SKM-1 treated with dmso at 0.1 percent for 144 hours (cell line): ENCODE measurements at regions not wholly inside any gene's neighbourhood (a gene's known extent, or its start where the extent isn't known, plus 50 kb on each side); places are given as distances from the start of the nearest gene placed in this dataset.

Source experiments
- DNase-seq: peaks from one replicate; lab custom pipeline; 2025; ENCODE audit not compliant: unreplicated experiment; lab: John Stamatoyannopoulos, UW

GRCh38 chr2:138104071-138104470, 139.8 kb downstream of the HNMT start:
- DNase-seq: no peak

GRCh38 chr2:138105358-138105757, 141.1 kb downstream of the HNMT start:
- no peak for DNase-seq

- DNase-seq: no peak
Observed at GRCh38 chr2:138106606-138107005, 142.3 kb downstream of the HNMT start.

GRCh38 chr2:138107288-138107687, 143.0 kb downstream of the HNMT start:
- DNase-seq: no peak

GRCh38 chr2:138110453-138111083, 146.3 kb downstream of the HNMT start:
- DNase-seq: no peak

GRCh38 chr2:138112536-138112935, 148.3 kb downstream of the HNMT start:
- no peak for DNase-seq

- no peak for DNase-seq
Observed at GRCh38 chr2:138113871-138114525, 149.7 kb downstream of the HNMT start.

- DNase-seq: no peak
Observed at GRCh38 chr2:138115666-138116065, 151.4 kb downstream of the HNMT start.

GRCh38 chr2:138116456-138116855, 152.2 kb downstream of the HNMT start:
- no peak for DNase-seq

- no peak for DNase-seq
Observed at GRCh38 chr2:138121666-138122661, 157.7 kb downstream of the HNMT start.

- no peak for DNase-seq
Observed at GRCh38 chr2:138122891-138123290, 158.6 kb downstream of the HNMT start.

GRCh38 chr2:138123741-138124140, 159.5 kb downstream of the HNMT start:
- no peak for DNase-seq

GRCh38 chr2:138124521-138124920, 160.2 kb downstream of the HNMT start:
- no peak for DNase-seq

- DNase-seq: no peak
Observed at GRCh38 chr2:138125306-138126288, 161.3 kb downstream of the HNMT start.

- DNase-seq: no peak
Observed at GRCh38 chr2:138132108-138132507, 167.8 kb downstream of the HNMT start.

- DNase-seq: no peak
Observed at GRCh38 chr2:138137949-138138348, 173.7 kb downstream of the HNMT start.

- DNase-seq: no peak
Observed at GRCh38 chr2:138147796-138148195, 183.5 kb downstream of the HNMT start.

- no peak for DNase-seq
Observed at GRCh38 chr2:138155304-138155703, 191.0 kb downstream of the HNMT start.

GRCh38 chr2:138157372-138157771, 193.1 kb downstream of the HNMT start:
- DNase-seq: no peak

- no peak for DNase-seq
Observed at GRCh38 chr2:138170485-138170884, 206.2 kb downstream of the HNMT start.

GRCh38 chr2:138171244-138171643, 207.0 kb downstream of the HNMT start:
- DNase-seq: no peak
